ENCODE measurements at regions not wholly inside any gene's neighbourhood (a gene's known extent, or its start where the extent isn't known, plus 50 kb on each side); places are given as distances from the start of the nearest gene placed in this dataset.

DNA sequence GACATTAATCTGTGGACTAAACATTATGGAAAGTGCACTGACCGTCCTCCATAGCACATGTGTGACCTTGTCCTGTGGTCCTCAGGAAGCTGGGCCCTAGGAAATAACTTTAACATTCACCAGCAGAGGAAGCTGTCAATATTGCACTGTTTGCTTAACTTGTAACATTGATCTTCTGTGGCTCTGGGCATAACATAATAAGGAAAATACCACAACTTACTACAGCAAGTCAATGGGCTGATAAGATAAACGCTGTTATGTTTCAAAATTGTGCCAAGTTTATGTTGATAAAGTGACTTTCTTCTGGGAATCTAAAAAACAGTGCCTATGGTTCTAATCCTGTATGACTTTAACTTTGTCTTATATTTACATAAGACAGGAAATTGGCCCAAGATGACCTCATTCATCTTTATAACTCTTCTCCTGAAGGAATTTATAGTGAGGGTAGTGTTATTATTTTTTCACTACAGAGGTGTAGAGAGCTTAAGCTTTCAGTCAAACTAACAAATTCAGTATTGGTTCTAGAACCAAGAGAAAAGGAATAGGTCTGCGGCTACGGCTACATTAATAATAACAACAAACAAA, 113.7 kb upstream of the MAP4K3 start:
- POLR2A ChIA-PET: no interaction called here
- CTCF ChIA-PET: interaction anchor here (0.6 kb wide), 1 partner anchor 196 kb away, joined by 3 read pairs; no protein-coding TSS in a partner anchor

DNA sequence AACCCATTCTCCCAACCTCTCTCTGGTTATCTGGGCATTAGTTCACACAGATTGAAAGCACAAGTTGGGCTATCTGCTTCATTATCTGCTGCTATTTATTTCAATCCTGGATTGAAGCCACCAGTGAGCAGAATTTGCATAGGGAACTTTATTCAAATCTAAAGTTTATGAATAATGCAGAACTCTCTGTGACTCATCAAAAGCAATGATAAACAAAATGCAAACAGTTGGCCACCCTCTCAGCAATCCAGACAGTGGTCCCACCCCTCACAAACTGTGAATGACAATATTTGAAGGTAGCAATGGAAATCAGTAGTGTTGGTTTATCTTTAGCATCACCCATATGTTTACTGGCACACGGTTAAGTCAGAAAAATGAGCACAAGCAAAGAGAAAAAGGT, 106.8 kb upstream of the TMEM178A start:
- H3K9me3 ChIP-seq (ENCODE audit: control extremely low read depth in 1 of 5, control insufficient read depth in 4 of 5, insufficient read depth in 2 of 5, low read depth in 1 of 5, low read length in 4 of 5): peaks cover 0 to 16% (median 9%) of the 10 kb centered on the region in 5 experiments
- H3K27me3 ChIP-seq (replicated peaks in 2 of 5; ENCODE audit: control insufficient read depth in 4 of 5, insufficient read depth in 5 of 5, low read length in 4 of 5): no peaks in the 10 kb centered on the region
- H3K36me3 ChIP-seq (ENCODE audit: control insufficient read depth in 4 of 4, insufficient read depth in 4 of 4, low read length in 3 of 4): no peaks in the 10 kb centered on the region
- no peak overlapping the region for H3K27ac ChIP-seq (ENCODE audit: insufficient read depth in 1 of 2, low read depth in 1 of 2, low read length in 2 of 2, poor library complexity in 1 of 2, severe bottlenecking in 2 of 2)
- ChIA-PET POLR2A (no interaction called here), CTCF (no interaction called here)
- 100% methylated on average over 1 of the region's 1 CpG for WGBS (ENCODE audit: insufficient coverage)
- no peak for DNase-seq
- no peak overlapping the region for H3K4me3 ChIP-seq (ENCODE audit: control insufficient read depth in 1 of 7, extremely low read depth in 1 of 7, insufficient read depth in 4 of 7, low read depth in 2 of 7, low read length in 6 of 7)
- H3K4me1 ChIP-seq (ENCODE audit: control extremely low read depth in 1 of 4, control insufficient read depth in 4 of 4, insufficient read depth in 4 of 4, low read length in 3 of 4): no peaks in the 10 kb centered on the region

More for the DNA sequence above, 113.7 kb upstream of the MAP4K3 start:
- WGBS (ENCODE audit: insufficient coverage): 88% methylated on average over 1 of the region's 4 CpGs
- Histone ChIP-seq H3K27me3 (replicated peaks in 2 of 5; ENCODE audit: control insufficient read depth in 4 of 5, insufficient read depth in 5 of 5, low read length in 4 of 5) (no peaks in the 10 kb centered on the region), H3K4me1 (ENCODE audit: control extremely low read depth in 1 of 4, control insufficient read depth in 4 of 4, insufficient read depth in 4 of 4, low read length in 3 of 4) (no peaks in the 10 kb centered on the region), H3K36me3 (ENCODE audit: control insufficient read depth in 4 of 4, insufficient read depth in 4 of 4, low read length in 3 of 4) (no peaks in the 10 kb centered on the region), H3K9me3 (ENCODE audit: control extremely low read depth in 1 of 5, control insufficient read depth in 4 of 5, insufficient read depth in 2 of 5, low read depth in 1 of 5, low read length in 4 of 5) (peaks cover 0 to 5% (median 0%) of the 10 kb centered on the region in 5 experiments), H3K27ac (ENCODE audit: insufficient read depth in 1 of 2, low read depth in 1 of 2, low read length in 2 of 2, poor library complexity in 1 of 2, severe bottlenecking in 2 of 2) (no peak overlapping the region), H3K4me3 (ENCODE audit: control insufficient read depth in 1 of 7, extremely low read depth in 1 of 7, insufficient read depth in 4 of 7, low read depth in 2 of 7, low read length in 6 of 7) (no peak overlapping the region)
- no peak for DNase-seq

DNA sequence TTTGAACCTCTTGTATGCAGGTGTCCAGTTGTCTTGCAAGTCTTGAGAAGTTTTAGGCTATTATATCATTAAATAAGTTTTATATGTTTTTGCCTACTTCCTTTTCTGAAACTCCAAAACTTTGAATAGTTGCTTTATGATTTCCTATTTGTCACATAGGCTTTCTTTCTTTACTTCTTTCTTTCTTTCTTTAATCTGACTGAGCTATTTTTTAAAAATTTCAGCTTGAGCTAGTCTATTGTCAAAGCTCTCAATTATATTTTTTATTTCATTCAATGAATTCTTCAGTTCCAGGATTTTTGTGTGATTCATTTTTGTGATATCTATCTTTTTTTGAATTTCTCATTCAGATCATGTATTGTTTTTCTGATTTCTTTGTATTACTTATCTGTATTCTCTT, 102.1 kb upstream of the TMEM178A start:
- Histone ChIP-seq H3K36me3 (ENCODE audit: control insufficient read depth in 4 of 4, insufficient read depth in 4 of 4, low read length in 3 of 4) (no peaks in the 10 kb centered on the region), H3K4me3 (ENCODE audit: control insufficient read depth in 1 of 7, extremely low read depth in 1 of 7, insufficient read depth in 4 of 7, low read depth in 2 of 7, low read length in 6 of 7) (no peak overlapping the region), H3K4me1 (ENCODE audit: control extremely low read depth in 1 of 4, control insufficient read depth in 4 of 4, insufficient read depth in 4 of 4, low read length in 3 of 4) (no peaks in the 10 kb centered on the region), H3K27ac (ENCODE audit: insufficient read depth in 1 of 2, low read depth in 1 of 2, low read length in 2 of 2, poor library complexity in 1 of 2, severe bottlenecking in 2 of 2) (no peak overlapping the region), H3K27me3 (replicated peaks in 2 of 5; ENCODE audit: control insufficient read depth in 4 of 5, insufficient read depth in 5 of 5, low read length in 4 of 5) (no peaks in the 10 kb centered on the region), H3K9me3 (ENCODE audit: control extremely low read depth in 1 of 5, control insufficient read depth in 4 of 5, insufficient read depth in 2 of 5, low read depth in 1 of 5, low read length in 4 of 5) (peaks cover 0 to 35% (median 17%) of the 10 kb centered on the region in 5 experiments)
- peak in 1 of 3 donors; percentile 11 for DNase-seq
- ChIA-PET POLR2A (no interaction called here), CTCF (no interaction called here)

DNA sequence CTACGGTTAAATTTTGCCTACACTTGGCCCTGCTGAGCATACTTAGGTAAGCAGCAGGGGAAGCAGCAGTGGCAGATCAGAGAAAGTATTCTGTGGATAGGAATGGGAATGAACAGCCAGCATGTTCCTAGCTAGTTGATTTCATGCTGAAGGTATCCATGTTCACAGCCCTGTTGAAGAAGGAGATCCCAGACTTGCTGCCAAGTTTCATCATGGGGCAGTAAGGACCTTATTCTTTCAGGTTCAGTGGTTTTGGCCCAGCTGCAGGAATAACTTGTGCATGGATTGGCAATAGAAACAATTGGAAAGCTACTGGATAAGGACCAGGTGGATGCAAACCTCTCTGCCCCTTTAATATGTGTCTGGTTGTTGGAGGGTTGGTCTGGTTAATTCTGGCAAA, 98.2 kb upstream of the TMEM178A start:
- ChIA-PET CTCF (interaction anchor here (1.7 kb wide), 1 partner anchor 130 kb away, joined by 4 read pairs; no protein-coding TSS in a partner anchor), POLR2A (no interaction called here)
- Histone ChIP-seq H3K36me3 (ENCODE audit: control insufficient read depth in 4 of 4, insufficient read depth in 4 of 4, low read length in 3 of 4) (no peaks in the 10 kb centered on the region), H3K4me3 (ENCODE audit: control insufficient read depth in 1 of 7, extremely low read depth in 1 of 7, insufficient read depth in 4 of 7, low read depth in 2 of 7, low read length in 6 of 7) (no peak overlapping the region), H3K27ac (ENCODE audit: insufficient read depth in 1 of 2, low read depth in 1 of 2, low read length in 2 of 2, poor library complexity in 1 of 2, severe bottlenecking in 2 of 2) (no peak overlapping the region), H3K4me1 (ENCODE audit: control extremely low read depth in 1 of 4, control insufficient read depth in 4 of 4, insufficient read depth in 4 of 4, low read length in 3 of 4) (no peaks in the 10 kb centered on the region), H3K9me3 (ENCODE audit: control extremely low read depth in 1 of 5, control insufficient read depth in 4 of 5, insufficient read depth in 2 of 5, low read depth in 1 of 5, low read length in 4 of 5) (peaks cover 0 to 25% (median 14%) of the 10 kb centered on the region in 5 experiments), H3K27me3 (replicated peaks in 2 of 5; ENCODE audit: control insufficient read depth in 4 of 5, insufficient read depth in 5 of 5, low read length in 4 of 5) (no peaks in the 10 kb centered on the region)
- no peak for DNase-seq
- WGBS (ENCODE audit: insufficient coverage): 100% methylated on average over 1 of the region's 1 CpG

DNA sequence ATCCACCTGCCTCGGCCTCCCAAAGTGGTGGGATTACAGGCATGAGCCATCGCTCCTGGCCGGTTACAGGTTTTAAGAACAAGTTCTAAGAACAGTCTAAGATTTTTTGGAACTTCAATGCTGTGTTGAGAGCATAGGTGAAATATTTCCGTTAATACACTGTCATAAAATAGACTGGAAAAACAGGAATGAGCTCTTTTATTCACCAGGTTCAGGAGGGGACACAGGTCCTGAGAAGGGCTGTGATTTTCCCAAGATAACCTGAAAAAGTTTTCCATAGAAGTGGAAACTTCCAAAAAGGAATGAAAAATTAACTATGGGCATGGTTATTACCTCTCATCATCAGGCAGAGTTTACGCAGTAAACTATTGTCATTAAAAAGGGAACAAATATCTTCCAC, 97.6 kb upstream of the TMEM178A start:
- Histone ChIP-seq H3K27me3 (replicated peaks in 2 of 5; ENCODE audit: control insufficient read depth in 4 of 5, insufficient read depth in 5 of 5, low read length in 4 of 5) (no peaks in the 10 kb centered on the region), H3K9me3 (ENCODE audit: control extremely low read depth in 1 of 5, control insufficient read depth in 4 of 5, insufficient read depth in 2 of 5, low read depth in 1 of 5, low read length in 4 of 5) (peaks cover 0 to 22% (median 11%) of the 10 kb centered on the region in 5 experiments), H3K4me3 (ENCODE audit: control insufficient read depth in 1 of 7, extremely low read depth in 1 of 7, insufficient read depth in 4 of 7, low read depth in 2 of 7, low read length in 6 of 7) (no peak overlapping the region), H3K36me3 (ENCODE audit: control insufficient read depth in 4 of 4, insufficient read depth in 4 of 4, low read length in 3 of 4) (no peaks in the 10 kb centered on the region), H3K27ac (ENCODE audit: insufficient read depth in 1 of 2, low read depth in 1 of 2, low read length in 2 of 2, poor library complexity in 1 of 2, severe bottlenecking in 2 of 2) (no peak overlapping the region), H3K4me1 (ENCODE audit: control extremely low read depth in 1 of 4, control insufficient read depth in 4 of 4, insufficient read depth in 4 of 4, low read length in 3 of 4) (no peaks in the 10 kb centered on the region)
- ChIA-PET POLR2A (no interaction called here), CTCF (interaction anchor here (1.2 to 1.7 kb wide), 2 partner anchors 129 to 188 kb away, joined by 3 to 4 read pairs; no protein-coding TSS in a partner anchor)
- 91% methylated on average over 3 of the region's 5 CpGs for WGBS (ENCODE audit: insufficient coverage)
- no peak for DNase-seq

DNA sequence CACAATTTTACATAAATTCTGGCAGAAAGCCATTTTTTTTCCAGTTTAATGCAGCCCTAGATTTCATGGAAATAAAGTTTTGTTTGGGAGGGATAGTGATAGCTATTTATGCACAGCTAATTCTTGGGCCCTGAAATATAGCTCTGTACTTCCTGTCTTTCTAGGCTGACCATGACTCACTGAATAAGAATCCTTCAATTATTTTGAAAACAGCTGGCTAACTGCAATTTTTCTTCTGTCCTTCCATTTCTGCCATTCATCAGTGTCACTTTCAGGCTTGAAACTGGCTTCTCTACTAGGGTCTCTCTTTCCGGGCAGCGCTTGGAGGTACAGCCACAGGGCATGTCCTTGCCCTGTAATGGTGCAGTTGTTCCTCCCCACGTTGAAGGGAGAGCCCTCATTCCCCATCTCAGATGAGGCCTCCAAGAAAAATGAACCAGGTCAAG, 97.1 kb upstream of the TMEM178A start:
- POLR2A ChIA-PET: no interaction called here
- no peaks in the 10 kb centered on the region for H3K27me3 ChIP-seq (replicated peaks in 2 of 5; ENCODE audit: control insufficient read depth in 4 of 5, insufficient read depth in 5 of 5, low read length in 4 of 5)

DNA sequence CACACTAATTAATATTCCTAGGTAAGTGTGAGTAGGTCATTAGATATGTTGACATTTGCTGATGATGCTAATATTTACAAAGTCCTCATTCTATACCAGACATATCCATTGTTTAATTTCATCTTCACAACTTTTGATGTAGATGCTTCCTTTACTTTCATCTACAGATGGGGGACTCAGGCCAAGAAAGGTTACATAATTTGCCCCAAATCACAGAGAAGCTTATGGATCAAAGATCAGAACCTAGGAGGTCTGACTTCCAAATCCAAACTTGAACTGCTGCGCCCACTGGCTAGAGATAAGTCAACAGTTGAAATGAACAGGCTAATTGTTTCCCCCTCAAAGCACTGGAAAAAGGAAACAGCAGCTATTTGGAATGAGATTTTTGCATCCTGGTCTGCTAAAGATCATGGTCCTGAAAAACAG, 95.6 kb upstream of the TMEM178A start:
- Histone ChIP-seq H3K27me3 (replicated peaks in 2 of 5; ENCODE audit: control insufficient read depth in 4 of 5, insufficient read depth in 5 of 5, low read length in 4 of 5) (no peaks in the 10 kb centered on the region), H3K27ac (ENCODE audit: insufficient read depth in 1 of 2, low read depth in 1 of 2, low read length in 2 of 2, poor library complexity in 1 of 2, severe bottlenecking in 2 of 2) (no peak overlapping the region), H3K36me3 (ENCODE audit: control insufficient read depth in 4 of 4, insufficient read depth in 4 of 4, low read length in 3 of 4) (no peaks in the 10 kb centered on the region), H3K9me3 (ENCODE audit: control extremely low read depth in 1 of 5, control insufficient read depth in 4 of 5, insufficient read depth in 2 of 5, low read depth in 1 of 5, low read length in 4 of 5) (peaks cover 0 to 8% (median 3%) of the 10 kb centered on the region in 5 experiments), H3K4me3 (ENCODE audit: control insufficient read depth in 1 of 7, extremely low read depth in 1 of 7, insufficient read depth in 4 of 7, low read depth in 2 of 7, low read length in 6 of 7) (no peak overlapping the region), H3K4me1 (ENCODE audit: control extremely low read depth in 1 of 4, control insufficient read depth in 4 of 4, insufficient read depth in 4 of 4, low read length in 3 of 4) (no peaks in the 10 kb centered on the region)
- ChIA-PET CTCF (no interaction called here), POLR2A (no interaction called here)
- no peak for DNase-seq
- 93% methylated on average over 1 of the region's 1 CpG for WGBS (ENCODE audit: insufficient coverage)

More for the DNA sequence above, 97.1 kb upstream of the TMEM178A start:
- no peak for DNase-seq
- Histone ChIP-seq H3K9me3 (ENCODE audit: control extremely low read depth in 1 of 5, control insufficient read depth in 4 of 5, insufficient read depth in 2 of 5, low read depth in 1 of 5, low read length in 4 of 5) (peaks cover 0 to 22% (median 9%) of the 10 kb centered on the region in 5 experiments), H3K27ac (ENCODE audit: insufficient read depth in 1 of 2, low read depth in 1 of 2, low read length in 2 of 2, poor library complexity in 1 of 2, severe bottlenecking in 2 of 2) (no peak overlapping the region), H3K36me3 (ENCODE audit: control insufficient read depth in 4 of 4, insufficient read depth in 4 of 4, low read length in 3 of 4) (no peaks in the 10 kb centered on the region), H3K4me3 (ENCODE audit: control insufficient read depth in 1 of 7, extremely low read depth in 1 of 7, insufficient read depth in 4 of 7, low read depth in 2 of 7, low read length in 6 of 7) (no peak overlapping the region), H3K4me1 (ENCODE audit: control extremely low read depth in 1 of 4, control insufficient read depth in 4 of 4, insufficient read depth in 4 of 4, low read length in 3 of 4) (no peaks in the 10 kb centered on the region)
- CTCF ChIA-PET: interaction anchor here (1.2 kb wide), 1 partner anchor 188 kb away, joined by 3 read pairs; no protein-coding TSS in a partner anchor
- 95% methylated on average over 3 of the region's 3 CpGs for WGBS (ENCODE audit: insufficient coverage)
